Neural crest cell (in vitro differentiated cells): ENCODE measurements at regions not wholly inside any gene's neighbourhood (a gene's known extent, or its start where the extent isn't known, plus 50 kb on each side); places are given as distances from the start of the nearest gene placed in this dataset.

Experiments used
- DNase-seq: peaks from one replicate; pipeline ENCODE4 v3.0.0; 2021; ENCODE audit warnings: low read depth, mixed read lengths, low spot score
- H3K27ac Mint-ChIP-seq: one replicate; pipeline ENCODE4 v1.8.0; 2021; ENCODE audit warnings: mild to moderate bottlenecking, mixed read lengths; ENCODE audit not compliant: unreplicated experiment
- H3K27me3 Mint-ChIP-seq: 2 replicates; pipeline ENCODE4 v1.8.0; 2021; ENCODE audit warnings: low read depth, mild to moderate bottlenecking, mixed read lengths
- H3K36me3 Mint-ChIP-seq: 2 replicates; pipeline ENCODE4 v1.8.0; 2021; ENCODE audit warnings: low read depth, mild to moderate bottlenecking, mixed read lengths
- H3K4me1 Mint-ChIP-seq: 2 replicates; pipeline ENCODE4 v1.8.0; 2021; ENCODE audit warnings: mixed read lengths
- H3K4me3 Mint-ChIP-seq: one replicate; pipeline ENCODE4 v1.8.0; 2021; ENCODE audit warnings: mild to moderate bottlenecking, mixed read lengths
- H3K9me3 Mint-ChIP-seq: 2 replicates; pipeline ENCODE4 v1.8.0; 2021; ENCODE audit warnings: mixed read lengths
- CTCF ChIP-seq: fragments of 200-600 bp; sonication (generic); conservative IDR thresholded peaks from 2 replicates; pipeline ENCODE4 v1.5.0; 2021; ENCODE audit warnings: antibody characterized with exemption, mild to moderate bottlenecking

- Mint-ChIP-seq H3K9me3 (peaks cover 4% of the 10 kb centered on the region), H3K27me3 (no peaks in the 10 kb centered on the region), H3K36me3 (no peaks in the 10 kb centered on the region), H3K4me3 (no peak overlapping the region), H3K27ac (no peak overlapping the region), H3K4me1 (no peaks in the 10 kb centered on the region)
- DNase-seq: no peak
- TF ChIP-seq CTCF: no peak
Measured at GRCh38 chr3:173273838-173274237, 123.7 kb upstream of the NLGN1 start.

GRCh38 chr3:173268781-173269180, 127.7 kb upstream of the SPATA16 start:
- H3K4me3 Mint-ChIP-seq: no peak overlapping the region
- no peaks in the 10 kb centered on the region for H3K36me3 Mint-ChIP-seq
- no peak for TF ChIP-seq CTCF
- no peaks in the 10 kb centered on the region for H3K4me1 Mint-ChIP-seq
- H3K9me3 Mint-ChIP-seq: no peaks in the 10 kb centered on the region
- H3K27me3 Mint-ChIP-seq: no peaks in the 10 kb centered on the region
- DNase-seq: no peak
- no peak overlapping the region for H3K27ac Mint-ChIP-seq

- Mint-ChIP-seq H3K4me3 (no peak overlapping the region), H3K4me1 (no peaks in the 10 kb centered on the region), H3K27ac (no peak overlapping the region), H3K36me3 (no peaks in the 10 kb centered on the region), H3K9me3 (no peaks in the 10 kb centered on the region), H3K27me3 (no peaks in the 10 kb centered on the region)
- DNase-seq: no peak
- no peak for TF ChIP-seq CTCF
Measured at GRCh38 chr3:173267716-173268115, 126.7 kb upstream of the SPATA16 start.

- no peak for TF ChIP-seq CTCF
- no peaks in the 10 kb centered on the region for H3K27me3 Mint-ChIP-seq
- no peaks in the 10 kb centered on the region for H3K36me3 Mint-ChIP-seq
- no peaks in the 10 kb centered on the region for H3K4me1 Mint-ChIP-seq
- no peaks in the 10 kb centered on the region for H3K9me3 Mint-ChIP-seq
- no peak overlapping the region for H3K4me3 Mint-ChIP-seq
- no peak overlapping the region for H3K27ac Mint-ChIP-seq
- no peak for DNase-seq
Measured at GRCh38 chr3:173266441-173266840, 125.4 kb upstream of the SPATA16 start.

- TF ChIP-seq CTCF: no peak
- no peaks in the 10 kb centered on the region for H3K27me3 Mint-ChIP-seq
Measured at GRCh38 chr3:173258697-173259096, 117.7 kb upstream of the SPATA16 start.

GRCh38 chr3:173257797-173258196, 116.8 kb upstream of the SPATA16 start:
- H3K27ac Mint-ChIP-seq: no peak overlapping the region

More at GRCh38 chr3:173258697-173259096, 117.7 kb upstream of the SPATA16 start:
- Mint-ChIP-seq H3K4me3 (no peak overlapping the region), H3K36me3 (no peaks in the 10 kb centered on the region), H3K4me1 (no peaks in the 10 kb centered on the region), H3K9me3 (no peaks in the 10 kb centered on the region), H3K27ac (no peak overlapping the region)
- DNase-seq: no peak

More at GRCh38 chr3:173257797-173258196, 116.8 kb upstream of the SPATA16 start:
- Mint-ChIP-seq H3K27me3 (no peaks in the 10 kb centered on the region), H3K9me3 (no peaks in the 10 kb centered on the region), H3K4me3 (no peak overlapping the region), H3K4me1 (no peaks in the 10 kb centered on the region), H3K36me3 (no peaks in the 10 kb centered on the region)
- no peak for TF ChIP-seq CTCF
- DNase-seq: no peak
